ENCODE measurements at regions not wholly inside any gene's neighbourhood (a gene's known extent, or its start where the extent isn't known, plus 50 kb on each side); places are given as distances from the start of the nearest gene placed in this dataset.

DNA sequence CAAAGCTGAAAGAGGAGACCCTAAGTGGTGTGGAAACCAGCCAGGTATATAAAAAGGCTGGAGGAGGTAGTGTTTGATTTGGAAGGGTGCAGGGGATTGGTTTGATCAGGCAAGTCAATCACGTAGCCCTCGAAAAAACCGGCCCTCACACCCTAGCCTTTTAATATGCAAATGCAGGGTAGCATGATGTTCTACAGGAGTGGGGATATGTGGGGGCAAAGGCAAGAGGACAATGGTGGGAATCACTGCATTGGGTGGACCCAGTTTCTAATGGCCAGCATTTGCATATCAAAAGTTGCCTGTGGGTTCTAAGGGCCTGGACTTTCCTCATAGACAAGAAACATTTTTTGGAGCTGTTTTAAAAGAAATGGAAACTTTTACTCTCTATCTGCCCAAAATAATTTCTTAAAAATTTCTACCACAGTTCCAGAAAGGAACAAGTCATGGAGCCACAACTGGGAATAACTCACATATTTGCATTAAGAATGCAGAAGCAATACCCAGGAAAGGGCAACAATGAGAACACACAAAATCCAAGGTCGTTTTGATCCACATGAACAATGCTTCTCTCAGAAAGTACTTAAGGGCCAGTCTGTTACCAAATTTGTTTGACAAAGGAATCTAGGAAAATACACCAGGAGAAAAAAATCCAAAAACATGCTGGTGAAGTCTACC is 915.8 kb downstream of the NLGN4Y start:
- DNase-seq (no peak), FAIRE-seq (no peak)
- TF ChIP-seq, protein P1, sequence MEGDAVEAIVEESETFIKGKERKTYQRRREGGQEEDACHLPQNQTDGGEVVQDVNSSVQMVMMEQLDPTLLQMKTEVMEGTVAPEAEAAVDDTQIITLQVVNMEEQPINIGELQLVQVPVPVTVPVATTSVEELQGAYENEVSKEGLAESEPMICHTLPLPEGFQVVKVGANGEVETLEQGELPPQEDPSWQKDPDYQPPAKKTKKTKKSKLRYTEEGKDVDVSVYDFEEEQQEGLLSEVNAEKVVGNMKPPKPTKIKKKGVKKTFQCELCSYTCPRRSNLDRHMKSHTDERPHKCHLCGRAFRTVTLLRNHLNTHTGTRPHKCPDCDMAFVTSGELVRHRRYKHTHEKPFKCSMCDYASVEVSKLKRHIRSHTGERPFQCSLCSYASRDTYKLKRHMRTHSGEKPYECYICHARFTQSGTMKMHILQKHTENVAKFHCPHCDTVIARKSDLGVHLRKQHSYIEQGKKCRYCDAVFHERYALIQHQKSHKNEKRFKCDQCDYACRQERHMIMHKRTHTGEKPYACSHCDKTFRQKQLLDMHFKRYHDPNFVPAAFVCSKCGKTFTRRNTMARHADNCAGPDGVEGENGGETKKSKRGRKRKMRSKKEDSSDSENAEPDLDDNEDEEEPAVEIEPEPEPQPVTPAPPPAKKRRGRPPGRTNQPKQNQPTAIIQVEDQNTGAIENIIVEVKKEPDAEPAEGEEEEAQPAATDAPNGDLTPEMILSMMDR (IDR thresholded peaks at IDR 0.05; ENCODE audit: borderline replicate concordance, extremely low read depth, insufficient read depth) = no peak
- no peak overlapping the region for H3K4me3 ChIP-seq (ENCODE audit: low read length in 3 of 3)
- no peaks in the 10 kb centered on the region for H3K27me3 ChIP-seq (ENCODE audit: control insufficient read depth, insufficient read depth, low read length)
- no peaks in the 10 kb centered on the region for H3K9me3 ChIP-seq (ENCODE audit: control insufficient read depth in 2 of 3, insufficient read depth in 1 of 3, low read length in 3 of 3)
- no peak overlapping the region for H3K27ac ChIP-seq (ENCODE audit: low read depth in 2 of 2, low read length in 2 of 2)
- H3K36me3 ChIP-seq (ENCODE audit: control insufficient read depth in 2 of 3, insufficient read depth in 3 of 3, low read length in 3 of 3) = no peaks in the 10 kb centered on the region
- intact Hi-C loops (cut with DNase I) = no loop called here
- no peaks in the 10 kb centered on the region for H3K4me1 ChIP-seq (ENCODE audit: control insufficient read depth in 2 of 3, insufficient read depth in 2 of 3, low read depth in 1 of 3, low read length in 3 of 3)
- no peak overlapping the region for H3K9ac ChIP-seq (ENCODE audit: low read length in 3 of 3)

DNA sequence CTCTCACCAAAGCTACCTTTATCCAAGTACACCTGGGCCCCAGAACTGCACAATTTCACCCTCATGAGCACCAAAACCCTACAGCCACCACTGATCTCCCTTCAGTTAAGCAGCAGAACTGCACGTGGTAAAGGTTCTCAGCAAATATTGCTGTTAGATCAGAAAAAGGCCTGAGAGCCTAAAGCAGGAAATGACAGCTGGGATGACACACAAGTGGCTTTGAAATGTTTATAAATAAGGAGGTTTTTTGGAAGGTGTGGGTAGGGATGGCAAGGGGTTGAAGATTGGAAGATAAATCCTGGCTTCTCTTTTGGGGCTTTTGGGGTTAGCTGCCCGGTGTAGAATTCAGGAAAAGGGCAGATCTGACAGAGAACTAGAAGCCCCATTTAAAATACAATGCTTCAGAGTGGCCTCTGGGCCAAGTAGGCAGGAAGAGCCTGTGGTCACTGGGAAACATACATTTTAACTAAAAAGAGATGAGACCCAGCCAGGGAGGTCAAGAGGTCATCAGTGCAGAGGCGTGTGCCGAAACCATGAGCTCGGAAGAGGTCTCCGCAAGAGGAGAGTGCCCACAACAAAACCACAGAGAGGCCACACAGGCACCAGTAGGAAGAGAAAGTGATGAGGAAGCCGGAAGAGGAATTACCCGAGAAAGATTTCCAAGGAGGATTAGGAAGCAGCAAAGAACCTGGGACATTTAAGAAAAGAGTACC is 916.5 kb downstream of the NLGN4Y start:
- Histone ChIP-seq H3K27ac (ENCODE audit: low read depth in 2 of 2, low read length in 2 of 2) (no peak overlapping the region), H3K27me3 (ENCODE audit: control insufficient read depth, insufficient read depth, low read length) (no peaks in the 10 kb centered on the region), H3K4me3 (ENCODE audit: low read length in 3 of 3) (no peak overlapping the region), H3K4me1 (ENCODE audit: control insufficient read depth in 2 of 3, insufficient read depth in 2 of 3, low read depth in 1 of 3, low read length in 3 of 3) (no peaks in the 10 kb centered on the region), H3K9ac (ENCODE audit: low read length in 3 of 3) (no peak overlapping the region), H3K36me3 (ENCODE audit: control insufficient read depth in 2 of 3, insufficient read depth in 3 of 3, low read length in 3 of 3) (no peaks in the 10 kb centered on the region), H3K9me3 (ENCODE audit: control insufficient read depth in 2 of 3, insufficient read depth in 1 of 3, low read length in 3 of 3) (no peaks in the 10 kb centered on the region)
- TF ChIP-seq, protein P1 (IDR thresholded peaks at IDR 0.05; ENCODE audit: borderline replicate concordance, extremely low read depth, insufficient read depth) = no peak
- intact Hi-C loops (cut with DNase I) = no loop called here
- FAIRE-seq (no peak), DNase-seq (no peak)

DNA sequence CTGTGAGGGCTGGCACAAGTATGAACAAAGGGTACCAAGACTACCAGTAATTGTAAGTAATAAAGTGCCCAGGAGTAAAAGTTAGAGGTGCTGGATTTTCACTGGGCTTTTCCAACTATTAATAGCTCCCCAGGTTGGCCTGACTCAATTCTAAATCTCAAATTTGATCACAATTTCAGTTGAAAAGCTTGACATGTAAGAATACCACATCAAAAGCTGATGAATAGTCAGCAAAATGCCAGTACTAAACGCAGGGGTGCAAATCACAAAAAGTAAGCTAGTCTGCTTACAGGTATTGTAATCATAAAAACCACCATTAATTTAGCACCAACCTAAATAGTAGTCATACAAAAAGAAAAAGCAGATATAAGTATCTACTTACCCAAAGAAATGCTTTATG is 917.5 kb downstream of the NLGN4Y start:
- Histone ChIP-seq H3K27ac (ENCODE audit: low read depth in 2 of 2, low read length in 2 of 2) (no peak overlapping the region), H3K4me1 (ENCODE audit: control insufficient read depth in 2 of 3, insufficient read depth in 2 of 3, low read depth in 1 of 3, low read length in 3 of 3) (no peaks in the 10 kb centered on the region), H3K9ac (ENCODE audit: low read length in 3 of 3) (no peak overlapping the region), H3K36me3 (ENCODE audit: control insufficient read depth in 2 of 3, insufficient read depth in 3 of 3, low read length in 3 of 3) (no peaks in the 10 kb centered on the region), H3K4me3 (ENCODE audit: low read length in 3 of 3) (no peak overlapping the region), H3K27me3 (ENCODE audit: control insufficient read depth, insufficient read depth, low read length) (no peaks in the 10 kb centered on the region), H3K9me3 (ENCODE audit: control insufficient read depth in 2 of 3, insufficient read depth in 1 of 3, low read length in 3 of 3) (no peaks in the 10 kb centered on the region)
- DNase-seq (no peak), FAIRE-seq (no peak)
- TF ChIP-seq, protein P1 (IDR thresholded peaks at IDR 0.05; ENCODE audit: borderline replicate concordance, extremely low read depth, insufficient read depth) = no peak
- intact Hi-C loops (cut with DNase I) = no loop called here
